ENCODE measurements at regions not wholly inside any gene's neighbourhood (a gene's known extent, or its start where the extent isn't known, plus 50 kb on each side); places are given as distances from the start of the nearest gene placed in this dataset.

DNA sequence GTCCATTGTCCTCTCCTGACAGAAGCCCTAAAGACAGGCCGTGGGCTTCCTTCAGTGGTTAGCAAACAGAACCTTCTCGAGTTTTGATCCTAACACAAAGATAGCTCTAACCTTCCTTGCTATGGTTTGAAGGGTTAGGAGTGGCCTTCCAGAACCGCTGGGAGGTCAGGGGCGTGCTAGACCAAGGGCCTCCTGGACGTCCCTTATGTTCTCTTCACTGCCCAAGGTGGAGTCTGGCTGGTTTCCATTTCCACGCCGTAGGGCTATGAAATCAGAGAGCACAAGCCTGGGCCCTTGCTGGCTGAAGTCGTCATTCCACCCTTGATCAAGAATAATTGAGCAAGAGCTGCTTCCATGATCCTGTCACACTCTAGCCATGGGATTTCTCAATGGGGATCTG, 475.1 kb downstream of the SHQ1 start:
- no peak for DNase-seq (ENCODE audit: low spot score)

DNA sequence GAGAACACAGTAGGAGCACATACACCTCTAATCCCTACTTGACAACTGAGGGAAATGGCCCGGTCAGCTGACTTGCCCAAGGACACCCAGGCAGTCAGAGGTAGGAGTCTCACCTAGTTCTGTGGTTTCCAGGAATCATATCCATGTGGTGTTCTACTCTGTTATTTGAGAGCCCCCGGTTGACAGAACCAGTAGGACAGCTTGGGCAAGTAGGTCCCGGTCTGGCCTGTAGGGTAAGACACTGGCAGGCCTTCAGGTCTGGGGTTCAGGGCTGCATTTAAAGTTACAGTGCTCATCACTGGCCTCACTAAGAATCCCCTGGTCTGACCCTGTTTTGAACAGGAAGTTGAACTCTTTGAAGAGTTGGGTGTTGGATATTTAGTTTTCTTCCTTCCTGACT, 476.1 kb downstream of the SHQ1 start:
- DNase-seq (ENCODE audit: low spot score), result no peak

DNA sequence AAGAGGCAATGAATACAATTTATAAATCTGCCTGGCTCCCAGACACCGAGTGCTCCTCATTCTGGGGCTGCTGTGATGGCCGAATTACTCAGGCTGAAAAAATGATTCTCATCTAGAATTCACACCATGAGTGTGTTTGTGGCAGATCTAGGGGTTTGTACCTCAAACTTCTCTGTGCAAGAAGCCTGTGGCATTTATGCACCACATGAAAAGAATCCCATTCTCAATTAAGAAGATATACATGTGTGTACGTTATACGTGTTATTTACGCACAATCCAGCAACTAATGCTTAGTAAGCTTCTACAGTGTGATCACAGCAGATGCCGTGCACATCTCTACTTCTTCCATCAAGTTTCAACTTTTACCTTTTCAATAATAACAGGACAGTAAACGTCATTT, 476.8 kb downstream of the SHQ1 start:
- no peak for DNase-seq (ENCODE audit: low spot score)

DNA sequence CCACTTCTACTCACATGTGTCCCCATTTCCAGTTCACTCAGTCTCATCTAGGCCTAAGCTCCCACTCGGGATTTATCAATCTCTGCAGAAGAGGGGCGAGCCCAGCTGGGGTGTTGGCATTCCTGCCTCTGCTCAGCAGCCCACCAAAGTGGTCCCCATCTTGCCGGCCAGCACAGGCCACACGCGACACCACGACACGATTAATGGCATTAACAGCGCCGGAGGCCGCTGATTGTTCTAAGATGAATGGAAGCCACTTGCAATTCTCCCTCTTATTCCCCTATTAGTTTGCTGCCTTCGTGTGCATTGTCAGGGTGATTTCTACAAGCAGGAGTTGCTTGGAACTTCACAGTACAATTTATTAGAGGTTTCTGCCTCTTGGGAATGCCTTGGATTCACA, 477.3 kb downstream of the SHQ1 start:
- DNase-seq (ENCODE audit: low spot score), result no peak

DNA sequence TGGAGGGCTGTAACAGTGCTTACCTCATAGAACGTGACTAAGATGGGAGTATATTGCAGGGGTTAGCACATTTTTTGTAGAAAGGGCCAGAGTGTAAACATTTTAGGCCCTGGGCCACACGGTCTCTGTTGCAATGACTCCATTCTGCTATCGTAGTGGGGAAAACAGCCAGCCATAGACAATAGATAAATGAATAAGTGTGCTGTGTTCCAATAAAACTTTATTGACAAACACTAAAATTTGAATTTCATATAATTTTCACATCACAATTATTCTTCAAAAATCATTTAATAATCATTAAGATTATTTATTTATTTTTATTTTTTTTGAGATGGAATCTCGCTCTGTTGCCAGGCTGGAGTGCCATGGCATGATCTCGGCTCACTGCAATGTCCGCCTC, 478.6 kb downstream of the SHQ1 start:
- DNase-seq (ENCODE audit: low spot score), result no peak

DNA sequence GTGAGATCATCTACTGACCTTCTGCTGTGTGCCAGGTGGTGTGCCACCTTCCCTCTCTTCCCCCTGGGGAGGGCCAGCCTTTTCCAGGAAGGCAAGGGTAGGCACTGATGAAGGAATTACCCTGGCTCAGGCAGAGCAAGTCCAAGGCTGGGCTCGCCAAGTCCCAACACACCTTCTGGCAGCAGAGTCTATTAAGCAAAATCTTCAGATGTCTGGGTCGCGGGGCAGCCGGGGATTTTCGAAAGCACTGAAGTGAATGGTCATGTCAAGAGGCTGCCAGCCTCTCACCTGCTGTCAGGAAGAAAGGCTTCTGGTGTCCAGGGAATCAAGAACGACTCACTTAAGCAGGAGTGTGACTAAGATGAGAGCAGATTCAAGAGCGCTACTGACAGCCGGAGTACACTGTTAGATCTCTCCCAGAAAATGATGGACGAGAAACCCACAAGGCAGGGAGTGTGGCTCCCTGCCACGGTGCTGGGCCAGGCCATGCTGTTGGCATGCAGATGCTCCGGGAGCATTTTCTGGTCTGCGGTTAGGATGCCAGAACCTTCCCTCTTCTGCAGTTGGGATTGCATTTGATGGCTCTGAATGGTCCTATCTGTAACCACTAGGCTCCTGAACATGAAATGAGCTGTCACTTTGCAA, 479.8 kb downstream of the SHQ1 start:
- DNase-seq (ENCODE audit: low spot score), result no peak

DNA sequence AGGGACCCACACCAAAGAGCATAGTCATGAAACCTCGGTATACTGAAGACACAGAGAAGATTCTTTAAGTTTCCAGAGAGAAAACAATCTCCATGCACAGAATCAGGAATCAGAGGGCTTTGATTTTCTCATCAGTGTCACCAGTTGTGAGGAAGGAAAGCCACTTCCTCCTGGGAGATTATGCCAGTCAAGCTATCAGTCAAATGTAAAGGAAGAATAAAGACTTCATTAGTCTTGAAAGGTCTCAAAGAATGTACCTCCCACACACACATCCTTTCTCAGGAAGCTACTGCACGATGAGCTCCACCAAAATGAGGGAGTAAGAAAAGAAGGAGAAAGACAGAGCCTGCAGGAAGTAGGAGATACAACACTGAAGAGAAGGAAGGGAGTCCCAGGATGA, 486.3 kb downstream of the SHQ1 start:
- no peak for DNase-seq (ENCODE audit: low spot score)

DNA sequence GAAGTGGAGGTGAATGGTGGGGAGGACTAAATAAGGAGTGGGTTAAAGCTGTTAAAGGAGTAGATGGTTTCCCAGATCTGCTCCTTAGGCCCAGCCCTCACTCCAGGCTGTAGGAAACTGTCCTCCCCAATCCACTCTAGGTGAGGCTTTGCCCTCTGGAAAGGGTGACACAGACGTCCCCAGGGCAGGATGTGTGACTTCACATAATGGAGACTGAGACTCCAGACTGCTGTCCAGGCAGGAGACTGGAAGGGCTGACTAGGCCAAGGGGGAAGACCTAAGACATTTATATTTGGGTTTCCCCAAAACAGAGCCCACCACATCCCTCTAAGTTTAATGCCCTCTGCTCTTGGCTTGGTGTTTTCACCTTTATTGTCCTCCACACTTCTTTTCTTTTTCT, 488.5 kb downstream of the SHQ1 start:
- DNase-seq (ENCODE audit: low spot score), result no peak

DNA sequence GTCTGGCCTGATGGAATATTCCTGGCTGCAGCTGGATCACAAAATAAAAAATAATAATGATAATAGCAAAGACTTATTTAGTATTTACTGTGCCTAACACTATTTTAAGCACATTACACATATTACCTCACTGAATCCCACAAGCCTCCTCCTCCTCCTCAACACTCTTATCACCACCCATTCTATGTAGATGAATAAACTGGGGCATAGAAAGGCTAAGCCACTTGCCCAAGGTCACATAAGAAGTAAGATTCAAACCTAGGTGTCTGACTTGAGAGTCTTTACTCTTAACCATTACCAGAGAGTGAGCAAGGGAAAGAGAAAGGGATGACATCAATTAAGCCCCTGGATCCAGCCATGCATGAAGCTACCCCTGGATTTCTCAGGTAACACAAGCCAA, 493.1 kb downstream of the SHQ1 start:
- no peak for DNase-seq (ENCODE audit: low spot score)

DNA sequence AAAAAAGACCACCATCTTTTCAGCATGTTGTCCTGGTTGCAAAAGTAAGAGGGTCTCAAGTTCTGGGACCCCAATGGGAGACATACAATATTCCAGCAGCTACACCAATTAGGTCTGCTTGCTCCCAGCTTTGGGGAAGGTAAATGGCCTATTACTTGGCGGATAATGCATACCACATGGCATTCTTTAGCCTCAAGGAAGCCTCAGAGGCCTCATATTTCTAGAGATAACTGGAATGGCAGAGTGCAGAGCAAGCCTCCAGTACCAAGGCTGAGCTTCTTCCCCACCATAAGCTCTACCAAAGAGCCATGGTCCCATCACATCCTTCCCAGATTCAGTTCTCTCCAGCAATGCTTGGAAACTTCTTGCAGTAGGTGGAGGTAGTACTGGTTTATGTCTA, 493.8 kb downstream of the SHQ1 start:
- no peak for DNase-seq (ENCODE audit: low spot score)

DNA sequence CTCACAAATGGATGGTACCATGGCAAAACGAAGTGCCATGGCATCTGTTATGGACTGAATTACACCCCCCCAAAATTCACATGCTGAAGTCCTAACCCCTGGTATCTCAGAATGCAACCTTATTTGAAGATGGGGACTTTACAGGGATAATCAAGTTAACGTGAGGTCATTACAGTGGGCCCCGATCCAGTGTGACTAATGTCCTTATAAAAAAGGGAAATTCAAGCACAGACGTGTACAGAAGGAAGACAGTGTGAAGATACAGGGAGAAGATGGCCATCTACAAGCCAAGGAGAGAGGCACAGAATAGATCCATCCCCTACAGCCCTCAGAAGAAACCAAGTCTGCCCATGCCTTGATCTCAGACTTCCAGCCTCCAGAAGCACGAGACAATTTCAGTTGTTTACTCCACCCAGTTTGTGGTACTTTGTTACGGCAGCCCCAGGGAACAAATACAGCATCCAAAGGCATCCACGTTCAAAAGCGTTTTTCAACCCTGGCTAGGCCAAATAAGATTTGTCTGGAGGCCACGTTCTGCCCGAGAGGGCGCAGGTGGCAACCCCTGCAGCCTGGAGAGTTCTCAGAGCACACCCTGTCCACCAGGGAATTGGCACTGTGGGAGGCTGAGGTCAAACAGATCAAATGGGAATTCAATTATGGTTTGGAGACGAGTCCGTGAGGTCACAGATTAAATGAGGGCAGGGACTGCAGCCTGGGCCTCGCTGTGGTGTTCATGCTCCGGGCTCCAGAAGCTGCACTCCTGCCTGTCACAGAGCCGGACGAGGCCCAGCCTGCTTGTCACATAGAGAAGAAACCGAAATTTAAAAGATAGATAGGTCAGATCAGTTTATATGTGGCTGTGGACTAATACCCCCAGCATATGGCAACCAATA, 494.8 kb downstream of the SHQ1 start:
- DNase-seq (ENCODE audit: low spot score), result no peak

DNA sequence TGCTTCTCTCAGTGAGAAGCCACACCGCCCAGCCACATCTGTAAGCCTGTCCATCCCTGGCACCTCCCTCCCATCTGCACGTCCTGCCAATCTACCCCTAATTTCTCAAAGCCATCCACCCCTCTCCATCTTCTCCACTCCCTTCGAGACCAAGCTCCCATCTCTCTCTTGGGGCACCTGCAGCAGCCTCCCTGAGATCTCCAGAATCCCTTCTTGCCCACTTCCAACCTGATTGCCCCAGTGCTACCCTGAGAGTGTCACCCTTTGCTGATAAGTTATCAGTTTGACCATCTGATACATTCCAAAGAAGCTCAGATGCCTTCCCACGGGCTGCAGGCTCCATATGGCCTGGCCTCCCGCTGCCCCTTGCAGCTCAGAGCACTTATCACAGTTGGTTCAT, 496.1 kb downstream of the SHQ1 start:
- no peak for DNase-seq (ENCODE audit: low spot score)

DNA sequence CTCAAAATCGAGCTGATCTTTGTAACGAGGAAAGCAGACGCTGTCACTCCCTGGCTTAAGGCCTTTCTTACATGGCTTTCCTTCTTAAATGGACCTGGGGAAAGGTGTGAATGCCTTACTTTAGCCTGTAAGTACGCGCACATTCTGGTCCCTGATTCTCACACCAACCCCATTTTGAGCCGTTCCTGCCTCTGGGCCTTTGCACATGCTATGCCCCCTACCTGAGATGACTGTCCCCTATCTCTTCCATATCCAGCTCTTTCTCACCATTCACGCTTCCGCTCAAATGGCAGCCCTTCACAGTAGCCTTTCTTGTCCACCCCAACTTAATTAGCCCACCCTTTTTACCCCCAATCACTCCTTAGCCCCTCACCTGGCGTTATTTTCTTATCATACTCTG, 496.7 kb downstream of the SHQ1 start:
- no peak for DNase-seq (ENCODE audit: low spot score)

DNA sequence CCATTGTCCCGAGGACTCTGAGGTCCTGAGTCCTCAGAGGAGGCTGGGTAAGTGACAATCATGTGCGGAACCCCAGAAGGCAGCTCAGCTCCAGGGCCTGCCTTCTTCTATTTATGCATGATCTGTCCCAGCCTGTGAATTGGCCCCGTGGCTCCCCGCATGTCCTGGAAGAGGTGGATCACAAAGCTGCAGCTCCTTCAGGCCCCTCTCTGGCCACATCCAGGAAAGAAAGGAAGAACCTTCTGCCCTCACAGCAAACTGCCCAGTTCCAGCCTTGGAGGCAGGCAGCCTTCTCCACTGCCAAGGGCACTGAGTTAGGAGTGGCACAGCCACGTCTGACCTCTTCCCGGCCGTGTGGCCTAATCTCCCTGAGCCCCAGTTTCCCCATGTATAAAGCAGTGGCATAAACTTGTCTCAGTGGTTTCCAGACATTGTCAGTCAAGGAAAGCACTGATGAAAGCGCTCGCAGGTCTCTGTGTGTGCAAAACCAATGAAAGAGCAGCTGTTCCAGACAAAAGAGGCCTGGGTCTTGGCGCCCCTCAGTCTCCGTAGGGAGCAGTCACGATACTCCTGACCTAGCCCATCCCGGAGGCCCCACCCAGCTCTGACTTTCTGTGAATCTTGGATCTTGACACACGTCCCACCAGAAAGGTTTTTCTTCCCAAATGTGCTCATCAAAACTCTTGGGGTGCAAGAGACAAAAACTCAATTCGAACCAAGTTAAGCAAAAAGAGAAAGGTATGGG, 497.3 kb downstream of the SHQ1 start:
- DNase-seq (ENCODE audit: low spot score), result no peak

DNA sequence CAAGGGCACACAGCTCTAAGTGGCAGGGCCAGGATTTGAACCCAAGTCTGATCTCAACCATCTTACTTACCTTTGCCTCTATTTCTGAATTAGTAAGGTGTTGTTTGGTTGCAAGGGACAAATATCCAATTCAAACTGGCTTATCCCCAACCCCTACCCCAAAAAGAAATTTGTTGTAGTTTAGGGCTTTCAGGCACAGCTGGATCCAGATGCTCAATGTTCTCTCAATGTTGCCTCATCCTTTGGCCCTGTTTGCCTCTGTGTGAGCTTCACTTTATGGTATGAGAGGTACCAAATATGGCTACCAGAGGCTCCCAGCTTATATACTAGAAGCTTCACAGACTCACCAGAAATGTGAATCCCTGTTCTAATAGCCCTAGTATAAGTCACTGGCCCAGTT, 499.9 kb downstream of the SHQ1 start:
- DNase-seq (ENCODE audit: low spot score), result no peak

DNA sequence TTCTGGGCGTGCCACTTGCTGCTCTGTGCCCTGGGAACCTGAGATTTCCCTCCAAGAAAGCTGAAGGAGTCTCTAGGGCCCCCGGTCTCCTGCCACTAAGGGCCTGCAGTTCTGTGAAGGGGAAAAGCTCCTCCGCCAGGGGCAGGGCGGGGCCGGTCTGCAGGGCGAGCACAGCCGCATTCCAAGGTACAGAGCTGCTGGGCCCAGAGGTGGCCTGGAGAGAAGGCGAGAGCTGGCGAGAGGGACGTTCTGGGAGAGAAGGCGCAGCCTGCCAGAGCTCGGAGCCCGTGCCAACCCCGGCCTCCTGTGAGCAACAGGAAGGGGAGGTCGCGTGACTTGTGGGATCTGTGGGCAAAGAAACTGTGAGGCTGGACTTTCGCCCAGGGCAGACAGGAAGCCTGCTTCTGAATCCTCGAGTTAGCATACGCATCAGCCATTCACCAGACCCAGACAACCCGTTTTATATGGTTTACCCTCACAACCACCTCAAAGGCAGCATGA, 500.4 kb downstream of the SHQ1 start:
- peak; percentile 40 for DNase-seq (ENCODE audit: low spot score)

DNA sequence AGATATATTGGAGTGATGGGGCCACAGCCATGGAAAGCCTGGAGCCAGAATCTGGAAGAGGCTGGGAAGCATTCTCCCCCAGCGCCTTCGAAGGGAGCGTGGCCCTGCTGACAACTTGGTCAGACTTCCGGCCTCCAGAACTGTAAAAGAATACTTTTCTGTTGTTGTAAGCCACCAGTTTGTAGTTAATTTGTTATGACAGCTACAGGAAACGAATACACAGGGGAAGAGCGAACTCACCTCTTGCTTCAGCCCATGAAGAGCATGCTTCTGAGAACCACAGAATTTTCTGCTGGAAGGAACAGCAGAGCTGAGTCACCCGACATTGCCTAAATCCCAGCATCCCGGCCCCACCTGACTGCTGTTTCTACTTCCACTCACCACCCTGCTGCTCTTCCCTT, 501.7 kb downstream of the SHQ1 start:
- no peak for DNase-seq (ENCODE audit: low spot score)

DNA sequence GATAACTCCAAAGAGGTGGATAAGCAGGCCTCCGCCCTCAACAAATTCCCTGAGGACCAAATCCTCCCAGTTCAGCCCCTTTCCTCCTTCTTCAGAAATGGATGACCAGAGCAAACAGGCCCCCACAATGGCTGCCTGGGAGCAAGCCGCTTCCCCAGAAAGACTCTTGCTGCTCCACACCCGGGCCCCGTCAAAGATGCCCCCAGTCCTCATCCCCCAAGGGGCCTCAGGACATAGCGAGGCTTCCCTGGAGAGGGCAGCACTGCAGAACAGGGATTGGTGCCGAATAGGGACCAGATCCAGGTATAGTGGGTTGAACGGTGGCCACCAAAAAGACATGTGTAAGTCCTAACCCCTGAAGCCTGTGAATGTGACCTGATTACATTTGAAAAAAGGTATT, 502.3 kb downstream of the SHQ1 start:
- no peak for DNase-seq (ENCODE audit: low spot score)

DNA sequence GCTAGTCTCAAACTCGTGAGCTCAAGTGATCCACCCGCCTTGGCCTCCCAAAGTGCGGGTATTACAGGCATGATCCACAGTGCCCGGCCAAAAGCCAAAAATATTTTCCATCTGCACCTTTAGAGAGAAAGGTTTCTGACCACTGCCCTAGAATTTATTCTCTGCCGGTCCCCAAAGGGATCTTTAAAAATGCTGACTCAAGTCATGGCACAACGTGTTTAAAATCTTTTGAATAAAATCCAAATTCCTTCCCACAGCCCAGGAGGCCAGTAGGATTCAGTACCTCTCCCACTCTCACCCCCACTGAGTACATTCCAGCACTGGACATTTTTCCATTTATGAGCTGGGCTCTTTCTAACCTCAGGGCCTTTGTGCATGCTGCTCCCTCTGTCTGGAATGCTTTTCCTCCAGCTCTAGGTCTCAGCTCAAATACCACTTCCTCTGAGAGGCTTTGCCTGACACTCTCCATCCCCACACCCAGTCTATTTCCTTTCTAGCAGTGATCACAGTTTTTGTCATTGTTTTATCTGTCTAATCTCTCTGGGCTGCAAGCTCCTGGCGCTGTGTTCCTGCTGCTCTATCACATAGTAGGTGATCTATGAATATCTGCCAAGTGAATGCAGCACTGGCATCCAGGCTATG, 502.9 kb downstream of the SHQ1 start:
- no peak for DNase-seq (ENCODE audit: low spot score)

DNA sequence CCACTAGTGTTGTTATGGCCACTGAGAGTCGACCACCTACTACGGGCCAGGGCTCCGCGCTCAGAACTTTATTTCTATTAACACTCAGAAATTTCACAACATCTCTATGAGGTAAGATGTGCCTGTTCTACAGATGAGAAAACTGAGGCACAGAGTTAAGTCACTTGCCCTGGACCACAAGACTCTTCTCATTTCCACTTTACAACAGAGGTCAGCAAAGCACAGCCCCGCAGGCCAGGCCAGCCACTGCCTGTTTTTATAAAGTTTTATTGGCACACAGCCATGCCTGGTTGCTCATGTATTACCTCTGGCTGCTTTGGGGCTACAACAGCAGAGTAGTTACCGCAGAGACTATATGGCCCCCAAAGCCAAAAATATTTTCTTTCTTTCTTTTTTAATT, 503.6 kb downstream of the SHQ1 start:
- DNase-seq (ENCODE audit: low spot score), result peak; percentile 52

DNA sequence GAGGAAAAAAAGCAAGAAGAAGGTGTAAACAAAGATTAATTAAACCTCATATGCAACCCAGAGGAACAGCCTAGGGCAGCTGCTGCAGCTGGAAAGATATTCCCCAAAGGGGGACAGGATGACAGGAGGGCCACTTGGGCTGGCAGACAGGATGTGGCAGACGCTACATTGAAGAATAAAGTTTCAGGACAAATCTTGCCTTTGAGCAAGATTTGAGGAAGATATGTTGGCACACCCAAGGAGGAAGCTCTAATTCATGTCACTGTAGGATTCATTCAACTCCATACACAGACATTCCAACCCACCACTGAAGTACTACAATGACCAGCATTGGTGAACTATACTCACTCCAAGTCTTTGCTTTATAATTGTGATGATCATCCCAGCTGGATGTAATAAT, 504.0 kb downstream of the SHQ1 start:
- DNase-seq (ENCODE audit: low spot score), result no peak

DNA sequence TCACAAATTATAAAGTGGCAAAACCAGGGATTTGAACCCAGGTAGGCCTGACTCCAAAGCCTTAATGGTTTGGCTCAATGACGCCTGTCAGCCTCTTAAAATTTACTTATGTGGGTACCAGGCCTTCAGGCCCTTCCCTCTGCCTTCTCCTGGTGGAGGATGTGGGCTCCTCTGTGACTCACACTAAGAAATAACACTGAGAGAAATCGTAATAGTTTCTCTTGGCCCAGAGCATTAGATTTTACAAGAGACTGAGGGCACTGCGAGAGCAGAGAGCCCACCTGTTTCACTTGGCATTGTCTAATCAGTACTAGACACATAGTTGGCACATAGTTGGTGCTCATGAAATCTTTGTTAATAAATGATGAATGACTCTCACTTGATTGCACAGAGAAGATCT, 505.2 kb downstream of the SHQ1 start:
- DNase-seq (ENCODE audit: low spot score), result no peak
